Pulmonary artery endothelial cell (primary cell): ENCODE measurements at regions not wholly inside any gene's neighbourhood (a gene's known extent, or its start where the extent isn't known, plus 50 kb on each side); places are given as distances from the start of the nearest gene placed in this dataset.
"Not testable (repeated sequence)": the region's sequence is repeated elsewhere in the genome, so short reads cannot be mapped to it uniquely, and the experiment has no call there.

Experiments used
- DNase-seq: peaks from one replicate; pipeline ENCODE4 v3.0.0-alpha.2; 2011; ENCODE audit warnings: low read depth, low spot score

DNA sequence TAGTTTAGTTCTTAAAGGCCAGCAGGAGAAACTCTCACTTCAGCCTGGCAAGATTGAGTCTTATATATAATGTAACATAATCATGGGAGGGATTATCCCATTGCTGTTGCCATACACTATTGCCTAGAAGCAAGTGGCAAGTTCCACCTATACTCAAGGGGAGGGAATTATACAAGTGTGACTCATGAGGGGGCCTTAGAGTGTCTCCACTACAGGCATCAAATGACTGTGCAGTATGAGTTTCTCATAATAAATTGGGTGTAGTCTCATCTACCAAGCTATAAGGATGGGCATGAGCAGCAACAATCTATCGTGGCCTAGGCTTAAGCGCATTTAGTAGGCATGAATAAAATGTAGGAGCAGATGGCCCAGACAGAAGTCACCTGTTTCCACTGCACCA, 89.1 kb upstream of the C1GALT1C1 start:
- DNase-seq = no peak

- not testable (repeated sequence) for DNase-seq
Measured at GRCh38 chrX:120702337-120702736, 72.5 kb upstream of the C1GALT1C1 start.

- DNase-seq = no peak
Measured at GRCh38 chrX:120697053-120697452, 67.2 kb upstream of the C1GALT1C1 start.

DNA sequence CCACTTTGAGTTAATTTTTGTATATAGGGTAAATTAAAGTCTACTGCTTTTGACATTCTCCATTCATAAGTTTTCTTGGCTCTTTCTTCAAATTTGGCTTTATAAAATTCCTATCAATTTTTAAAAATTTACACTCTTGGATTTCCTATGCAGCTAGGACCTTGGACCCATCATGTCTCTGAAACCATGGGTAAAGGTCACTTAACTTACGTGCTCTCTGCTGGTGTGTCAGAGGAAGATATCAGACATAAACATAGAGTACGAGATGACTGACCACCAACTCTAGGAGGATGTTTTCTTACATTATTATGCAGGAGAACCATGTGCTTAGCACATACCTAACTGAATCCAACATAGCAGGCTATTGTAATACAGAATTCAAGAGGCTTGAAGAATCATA, 62.5 kb upstream of the C1GALT1C1 start:
- no peak for DNase-seq

GRCh38 chrX:120690941-120691340, 61.1 kb upstream of the C1GALT1C1 start:
- DNase-seq = no peak

- DNase-seq = no peak
Measured at GRCh38 chrX:120690344-120690743, 60.5 kb upstream of the C1GALT1C1 start.

DNA sequence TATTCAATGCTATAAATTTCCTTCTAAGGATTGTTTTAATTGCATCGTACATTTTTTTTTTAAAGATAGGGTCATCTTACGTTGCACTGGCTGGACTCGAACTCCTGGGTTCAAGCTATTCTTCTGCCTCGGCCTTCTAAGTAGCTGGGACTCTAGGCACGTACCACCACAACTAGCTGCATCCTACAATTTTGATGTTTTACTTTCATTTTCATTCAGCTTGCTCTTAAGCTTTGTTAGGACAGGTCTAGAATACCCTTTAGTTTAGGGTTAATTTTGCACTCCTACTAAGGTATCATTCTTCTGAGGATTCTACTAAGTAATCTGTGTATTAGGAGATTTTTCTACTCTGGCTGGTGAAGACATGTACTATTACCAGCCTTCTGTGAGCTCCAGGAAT, 50.2 kb upstream of the C1GALT1C1 start:
- no peak for DNase-seq
